ENCODE measurements at regions not wholly inside any gene's neighbourhood (a gene's known extent, or its start where the extent isn't known, plus 50 kb on each side); places are given as distances from the start of the nearest gene placed in this dataset.

DNA sequence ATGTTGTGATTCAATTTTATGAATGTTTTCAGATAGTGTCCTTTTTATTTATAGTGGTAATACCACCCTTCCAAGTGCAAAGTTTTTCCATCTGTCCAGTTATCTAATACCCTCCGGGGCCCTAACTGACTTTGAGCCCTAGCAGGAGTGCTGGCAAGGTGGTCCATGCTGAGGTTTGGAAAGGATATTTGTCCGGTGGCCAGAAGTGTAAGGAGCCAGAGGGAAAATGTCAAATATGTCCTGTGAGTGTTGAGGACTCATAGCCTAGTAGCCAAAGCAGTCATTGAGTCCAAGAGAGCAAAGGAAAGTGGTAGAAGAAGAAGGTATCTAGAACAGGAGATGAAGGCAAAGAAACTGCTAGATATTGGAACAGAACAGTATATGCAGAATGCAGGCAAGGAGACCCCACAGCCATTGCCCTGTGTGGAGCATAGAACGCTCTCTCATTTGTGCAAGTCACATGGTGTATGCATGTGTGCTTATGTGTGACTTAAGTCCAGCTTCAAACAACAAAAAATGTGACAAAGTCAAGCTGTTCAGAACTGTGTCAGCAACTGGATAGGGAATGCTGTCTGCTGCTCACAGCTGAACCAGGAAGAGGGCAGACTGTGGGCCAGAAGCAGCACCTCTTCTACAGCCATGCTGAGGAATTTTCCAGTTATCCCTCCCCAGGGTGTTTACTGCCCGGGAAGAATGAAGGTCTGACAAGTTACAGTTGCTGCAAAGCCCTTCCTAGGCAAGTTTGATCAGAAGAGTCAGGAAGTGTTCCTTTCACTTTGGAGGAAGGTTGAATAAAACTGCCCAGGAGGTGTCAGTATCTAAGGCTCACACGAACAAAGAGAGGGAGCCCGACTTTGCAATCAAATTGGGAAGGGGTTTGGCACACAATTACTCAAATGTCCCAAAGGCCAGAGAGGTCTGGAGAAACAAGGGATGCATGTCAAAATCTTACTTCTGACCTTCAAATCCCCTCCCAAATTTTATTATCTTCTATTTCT is 463.3 kb upstream of the DMAC1 start:
- Histone ChIP-seq H3K9me3 (ENCODE audit: insufficient read depth, low read length) (no peaks in the 10 kb centered on the region), H2AFZ (ENCODE audit: low read depth, low read length, severe bottlenecking) (no peak overlapping the region), H3K36me3 (ENCODE audit: low read length) (no peaks in the 10 kb centered on the region), H4K20me1 (ENCODE audit: low read depth, low read length) (no peaks in the 10 kb centered on the region), H3K79me2 (ENCODE audit: insufficient read depth, low read length) (no peaks in the 10 kb centered on the region), H3K4me3 (ENCODE audit: insufficient read depth, low read length, poor library complexity, severe bottlenecking) (no peak overlapping the region), H3K27me3 (ENCODE audit: low read length) (no peaks in the 10 kb centered on the region), H3F3A (ENCODE audit: insufficient read depth) (no peaks in the 10 kb centered on the region), H3K27ac (ENCODE audit: low read depth, low read length) (no peak overlapping the region), H3K9me2 (replicated peaks; ENCODE audit: insufficient read depth, low read length) (no peaks in the 10 kb centered on the region), H3K4me2 (ENCODE audit: low read depth, low read length, poor library complexity, severe bottlenecking) (no peak overlapping the region), H3K9ac (ENCODE audit: low read length) (no peak overlapping the region)
- no peak for TF ChIP-seq EZH2phosphoT487 (conservative IDR thresholded peaks at IDR 0.05; ENCODE audit: low read length)
- TF ChIP-seq, protein P1, sequence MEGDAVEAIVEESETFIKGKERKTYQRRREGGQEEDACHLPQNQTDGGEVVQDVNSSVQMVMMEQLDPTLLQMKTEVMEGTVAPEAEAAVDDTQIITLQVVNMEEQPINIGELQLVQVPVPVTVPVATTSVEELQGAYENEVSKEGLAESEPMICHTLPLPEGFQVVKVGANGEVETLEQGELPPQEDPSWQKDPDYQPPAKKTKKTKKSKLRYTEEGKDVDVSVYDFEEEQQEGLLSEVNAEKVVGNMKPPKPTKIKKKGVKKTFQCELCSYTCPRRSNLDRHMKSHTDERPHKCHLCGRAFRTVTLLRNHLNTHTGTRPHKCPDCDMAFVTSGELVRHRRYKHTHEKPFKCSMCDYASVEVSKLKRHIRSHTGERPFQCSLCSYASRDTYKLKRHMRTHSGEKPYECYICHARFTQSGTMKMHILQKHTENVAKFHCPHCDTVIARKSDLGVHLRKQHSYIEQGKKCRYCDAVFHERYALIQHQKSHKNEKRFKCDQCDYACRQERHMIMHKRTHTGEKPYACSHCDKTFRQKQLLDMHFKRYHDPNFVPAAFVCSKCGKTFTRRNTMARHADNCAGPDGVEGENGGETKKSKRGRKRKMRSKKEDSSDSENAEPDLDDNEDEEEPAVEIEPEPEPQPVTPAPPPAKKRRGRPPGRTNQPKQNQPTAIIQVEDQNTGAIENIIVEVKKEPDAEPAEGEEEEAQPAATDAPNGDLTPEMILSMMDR (IDR thresholded peaks at IDR 0.05; ENCODE audit: insufficient read depth, low read length, poor library complexity, severe bottlenecking) = no peak

DNA sequence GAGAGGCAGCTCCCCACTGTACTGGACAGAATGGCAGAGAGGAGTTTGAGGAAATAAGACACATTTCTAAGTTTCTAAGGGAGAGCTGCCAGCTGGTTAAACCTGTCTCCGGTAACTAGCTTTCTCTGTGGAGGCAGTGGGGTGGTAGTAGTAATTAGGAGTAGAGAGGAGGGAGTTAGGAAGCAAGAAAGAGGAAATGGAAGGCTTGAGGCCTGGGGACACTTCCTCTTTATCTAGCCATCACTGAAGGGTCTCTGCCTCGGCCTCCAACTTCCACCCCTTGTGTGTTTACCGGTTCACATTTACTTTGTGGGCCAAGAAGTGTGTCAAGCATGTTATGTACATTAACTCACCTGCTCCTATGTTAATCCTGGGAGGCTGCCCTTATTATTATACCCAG is 462.2 kb upstream of the DMAC1 start:
- H3K79me2 ChIP-seq (ENCODE audit: insufficient read depth, low read length) = no peaks in the 10 kb centered on the region
- H3K36me3 ChIP-seq (ENCODE audit: low read length) = no peaks in the 10 kb centered on the region
- H3K27me3 ChIP-seq (ENCODE audit: low read length) = no peaks in the 10 kb centered on the region
- TF ChIP-seq, protein P1 (IDR thresholded peaks at IDR 0.05; ENCODE audit: insufficient read depth, low read length, poor library complexity, severe bottlenecking) = no peak
- TF ChIP-seq EZH2phosphoT487 (conservative IDR thresholded peaks at IDR 0.05; ENCODE audit: low read length) = no peak
- H3K9me3 ChIP-seq (ENCODE audit: insufficient read depth, low read length) = no peaks in the 10 kb centered on the region
- no peaks in the 10 kb centered on the region for H4K20me1 ChIP-seq (ENCODE audit: low read depth, low read length)
- H3K4me3 ChIP-seq (ENCODE audit: insufficient read depth, low read length, poor library complexity, severe bottlenecking) = no peak overlapping the region
- no peak overlapping the region for H3K9ac ChIP-seq (ENCODE audit: low read length)
- H3K9me2 ChIP-seq (replicated peaks; ENCODE audit: insufficient read depth, low read length) = no peaks in the 10 kb centered on the region
- no peak overlapping the region for H3K4me2 ChIP-seq (ENCODE audit: low read depth, low read length, poor library complexity, severe bottlenecking)
- no peak overlapping the region for H2AFZ ChIP-seq (ENCODE audit: low read depth, low read length, severe bottlenecking)
- H3K27ac ChIP-seq (ENCODE audit: low read depth, low read length) = no peak overlapping the region
- H3F3A ChIP-seq (ENCODE audit: insufficient read depth) = no peaks in the 10 kb centered on the region

DNA sequence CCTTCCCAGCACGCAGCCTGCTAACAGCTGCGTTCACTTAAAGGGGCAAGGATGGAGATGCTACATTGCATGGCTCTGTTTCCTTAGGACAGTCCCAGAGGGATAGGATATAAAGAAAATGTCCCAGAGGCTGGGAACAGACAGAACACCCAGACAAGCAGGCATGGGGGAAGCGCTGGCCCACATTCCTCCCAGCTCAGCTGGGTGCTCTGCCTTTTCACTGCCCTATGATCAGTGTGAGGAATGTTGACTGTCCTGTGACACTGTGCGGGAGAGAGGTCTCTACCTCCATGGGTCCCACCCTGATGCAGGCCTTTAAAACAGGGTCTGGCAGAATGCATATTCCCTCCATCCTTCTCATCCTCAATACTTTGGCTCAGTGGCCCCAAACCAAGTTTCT is 459.4 kb upstream of the DMAC1 start:
- TF ChIP-seq, protein P1 (IDR thresholded peaks at IDR 0.05; ENCODE audit: insufficient read depth, low read length, poor library complexity, severe bottlenecking) = no peak
- no peak for TF ChIP-seq EZH2phosphoT487 (conservative IDR thresholded peaks at IDR 0.05; ENCODE audit: low read length)
- Histone ChIP-seq H3K9ac (ENCODE audit: low read length) (no peak overlapping the region), H3F3A (ENCODE audit: insufficient read depth) (no peaks in the 10 kb centered on the region)

More for the DNA sequence above, 459.4 kb upstream of the DMAC1 start:
- Histone ChIP-seq H3K27me3 (ENCODE audit: low read length) (no peaks in the 10 kb centered on the region), H3K4me2 (ENCODE audit: low read depth, low read length, poor library complexity, severe bottlenecking) (no peak overlapping the region), H2AFZ (ENCODE audit: low read depth, low read length, severe bottlenecking) (no peak overlapping the region), H3K4me3 (ENCODE audit: insufficient read depth, low read length, poor library complexity, severe bottlenecking) (no peak overlapping the region), H3K9me2 (replicated peaks; ENCODE audit: insufficient read depth, low read length) (no peaks in the 10 kb centered on the region), H3K27ac (ENCODE audit: low read depth, low read length) (no peak overlapping the region), H3K9me3 (ENCODE audit: insufficient read depth, low read length) (no peaks in the 10 kb centered on the region), H3K79me2 (ENCODE audit: insufficient read depth, low read length) (no peaks in the 10 kb centered on the region), H3K36me3 (ENCODE audit: low read length) (no peaks in the 10 kb centered on the region), H4K20me1 (ENCODE audit: low read depth, low read length) (no peaks in the 10 kb centered on the region)
